GM23248 (cell line): ENCODE measurements at regions not wholly inside any gene's neighbourhood (a gene's known extent, or its start where the extent isn't known, plus 50 kb on each side); places are given as distances from the start of the nearest gene placed in this dataset.

Experiments used
- EZH2 ChIP-seq: fragments of 200-600 bp; sonication (generic); IDR thresholded peaks from 2 replicates; pipeline ENCODE4 v1.6.1; 2018; ENCODE audit warnings: antibody characterized with exemption, mild to moderate bottlenecking; ENCODE audit not compliant: insufficient read depth, poor library complexity, severe bottlenecking
- EZH2phosphoT487 ChIP-seq: fragments of 200-600 bp; sonication (generic); IDR thresholded peaks from 2 replicates; pipeline ENCODE4 v1.6.1; 2018; ENCODE audit warnings: antibody characterized with exemption, moderate library complexity, mild to moderate bottlenecking, low read depth; ENCODE audit not compliant: insufficient read depth

- TF ChIP-seq EZH2 (no peak), EZH2phosphoT487 (no peak)
Measured at GRCh38 chr13:70520275-70521036, 412.2 kb upstream of the KLHL1 start.
